Heart left ventricle (tissue), 13 donors: ENCODE measurements at regions not wholly inside any gene's neighbourhood (a gene's known extent, or its start where the extent isn't known, plus 50 kb on each side); places are given as distances from the start of the nearest gene placed in this dataset.
"Not testable (repeated sequence)": the region's sequence is repeated elsewhere in the genome, so short reads cannot be mapped to it uniquely, and the experiment has no call there.

Experiments used
- POLR2A ChIP-seq, 2 donors: fragments of 450-650 bp; IDR thresholded peaks; one replicate each; pipeline ENCODE4 v1.6.1; 2017; ENCODE audit warnings: antibody characterized with exemption in 2 of 2, mild to moderate bottlenecking in 2 of 2, moderate library complexity in 2 of 2
- TF ChIP-seq, protein P1 (sequence below), 12 donors: fragments of 200-600 bp; sonication (generic) in 4 of 12; IDR thresholded peaks; one replicate each; pipeline versions ENCODE4 v1.5.0 to v1.8.0; 2018 to 2022; ENCODE audit warnings: antibody characterized with exemption in 12 of 12, mild to moderate bottlenecking in 5 of 12
- donor health status: ischemic (EF 13 %, LVEDD 7.1; RV severe dilation, severe dysfunction).
- donor health status: DM: no; HTN: yes; CAD: no.
- donor health status: DM: no; HTN: no; CAD: no.
- donor health status: ischemic (EF 25% LVEDD 6.9; RV normal size, moderate dysfunction).
- donor health status: ischemic (EF 25% LVEDD 5.7; RV mildly dilated, moderate dysfunction).
- donor health status: ischemic (EF 35%, LVEDD 5.7; RV mildly dilated, moderate dysfunction).
- donor health status: nonischemic (EF 11% LVEDD 7.7; RV severe dilation, severe dysfunction).
- donor health status: DM: yes; HTN: yes; CAD: no.
- donor health status: PGD.
- donor health status: ischemic (EF 29% LVEDD 5.4; RV normal size, mild dysfunction).
- donor health status: nonischemic (EF 23%, LVEDD 6.1; RV moderate dilation, normal function).

GRCh38 chrY:7371026-7371425, 459.5 kb upstream of the AMELY start:
- TF ChIP-seq, protein P1, sequence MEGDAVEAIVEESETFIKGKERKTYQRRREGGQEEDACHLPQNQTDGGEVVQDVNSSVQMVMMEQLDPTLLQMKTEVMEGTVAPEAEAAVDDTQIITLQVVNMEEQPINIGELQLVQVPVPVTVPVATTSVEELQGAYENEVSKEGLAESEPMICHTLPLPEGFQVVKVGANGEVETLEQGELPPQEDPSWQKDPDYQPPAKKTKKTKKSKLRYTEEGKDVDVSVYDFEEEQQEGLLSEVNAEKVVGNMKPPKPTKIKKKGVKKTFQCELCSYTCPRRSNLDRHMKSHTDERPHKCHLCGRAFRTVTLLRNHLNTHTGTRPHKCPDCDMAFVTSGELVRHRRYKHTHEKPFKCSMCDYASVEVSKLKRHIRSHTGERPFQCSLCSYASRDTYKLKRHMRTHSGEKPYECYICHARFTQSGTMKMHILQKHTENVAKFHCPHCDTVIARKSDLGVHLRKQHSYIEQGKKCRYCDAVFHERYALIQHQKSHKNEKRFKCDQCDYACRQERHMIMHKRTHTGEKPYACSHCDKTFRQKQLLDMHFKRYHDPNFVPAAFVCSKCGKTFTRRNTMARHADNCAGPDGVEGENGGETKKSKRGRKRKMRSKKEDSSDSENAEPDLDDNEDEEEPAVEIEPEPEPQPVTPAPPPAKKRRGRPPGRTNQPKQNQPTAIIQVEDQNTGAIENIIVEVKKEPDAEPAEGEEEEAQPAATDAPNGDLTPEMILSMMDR (IDR thresholded peaks at IDR 0.05) = not testable (repeated sequence)
- TF ChIP-seq POLR2A (IDR thresholded peaks at IDR 0.05) = not testable (repeated sequence)
